AG04449 (cell line): ENCODE measurements at regions not wholly inside any gene's neighbourhood (a gene's known extent, or its start where the extent isn't known, plus 50 kb on each side); places are given as distances from the start of the nearest gene placed in this dataset.
"Not testable (repeated sequence)": the region's sequence is repeated elsewhere in the genome, so short reads cannot be mapped to it uniquely, and the experiment has no call there.

Experiments
- CTCF ChIA-PET: fragments of 350-600 bp; formaldehyde crosslinking; extraction: SDS; loops from one replicate; lab custom pipeline; 2021; ENCODE audit warnings: antibody characterized with exemption; lab: Yijun Ruan, JAX
- POLR2A ChIA-PET: fragments of 400-600, 350-600 bp; formaldehyde crosslinking; extraction: SDS; loops from one replicate; lab custom pipeline; 2020; ENCODE audit warnings: antibody characterized with exemption, inconsistent platforms; lab: Yijun Ruan, JAX
- DNase-seq: peaks from one replicate; pipeline ENCODE4 v3.0.0-alpha.2; 2010; ENCODE audit warnings: low read depth, low spot score
- H3K4me3 ChIP-seq: 2 replicates; pipeline ENCODE4 v1.5.1; 2011; ENCODE audit warnings: low read depth, mild to moderate bottlenecking, control low read depth, low read length
- CTCF ChIP-seq: IDR thresholded peaks from one replicate; pipeline ENCODE4 v1.5.1; 2011; ENCODE audit warnings: mild to moderate bottlenecking, moderate library complexity, low read length, control low read depth, inconsistent platforms; ENCODE audit not compliant: insufficient read depth; ENCODE audit errors: missing control alignments

GRCh38 chr2:223282221-223282620 lies 230.2 kb downstream of the KCNE4 start:
- POLR2A ChIA-PET: interaction anchor here (0.5 kb wide), 1 partner anchor 284 kb away, joined by 3 read pairs; no protein-coding TSS in a partner anchor
- CTCF ChIA-PET: no interaction called here
- DNase-seq: no peak
- H3K4me3 ChIP-seq: no peak overlapping the region
- TF ChIP-seq CTCF: no peak

GRCh38 chr2:223283329-223283728 lies 231.3 kb downstream of the KCNE4 start:
- TF ChIP-seq CTCF: no peak
- ChIA-PET POLR2A (interaction anchor here (0.6 kb wide), 1 partner anchor 69 kb away, joined by 3 read pairs; no protein-coding TSS in a partner anchor), CTCF (interaction anchor here (1.6 to 1.7 kb wide), 2 partner anchors 14 to 311 kb away, joined by 3 to 5 read pairs; no protein-coding TSS in a partner anchor)
- no peak for DNase-seq
- H3K4me3 ChIP-seq: no peak overlapping the region

GRCh38 chr2:223283771-223284170 lies 231.8 kb downstream of the KCNE4 start:
- DNase-seq: no peak
- TF ChIP-seq CTCF: no peak
- H3K4me3 ChIP-seq: no peak overlapping the region
- CTCF ChIA-PET: interaction anchor here (0.6 to 1.7 kb wide), 3 partner anchors 13 to 312 kb away, joined by 3 to 5 read pairs (median 3); no protein-coding TSS in a partner anchor
- POLR2A ChIA-PET: interaction anchor here (0.6 kb wide), 1 partner anchor 69 kb away, joined by 3 read pairs; no protein-coding TSS in a partner anchor

- no peak for DNase-seq
- TF ChIP-seq CTCF: no peak
- CTCF ChIA-PET: interaction anchor here (0.6 to 1.7 kb wide), 2 partner anchors 25 to 314 kb away, joined by 3 to 5 read pairs; no protein-coding TSS in a partner anchor
- H3K4me3 ChIP-seq: no peak overlapping the region
- POLR2A ChIA-PET: no interaction called here
Measured at GRCh38 chr2:223285370-223286265, 233.6 kb downstream of the KCNE4 start.

GRCh38 chr2:223294756-223295155 lies 242.8 kb downstream of the KCNE4 start:
- no peak for TF ChIP-seq CTCF
- CTCF ChIA-PET: no interaction called here
- POLR2A ChIA-PET: no interaction called here
- no peak overlapping the region for H3K4me3 ChIP-seq
- DNase-seq: no peak

- ChIA-PET POLR2A (no interaction called here), CTCF (interaction anchor here (1.4 kb wide), 1 partner anchor 11 kb away, joined by 3 read pairs; no protein-coding TSS in a partner anchor)
- TF ChIP-seq CTCF: no peak
- H3K4me3 ChIP-seq: no peak overlapping the region
- no peak for DNase-seq
Measured at GRCh38 chr2:223297788-223298187, 245.8 kb downstream of the KCNE4 start.

DNA sequence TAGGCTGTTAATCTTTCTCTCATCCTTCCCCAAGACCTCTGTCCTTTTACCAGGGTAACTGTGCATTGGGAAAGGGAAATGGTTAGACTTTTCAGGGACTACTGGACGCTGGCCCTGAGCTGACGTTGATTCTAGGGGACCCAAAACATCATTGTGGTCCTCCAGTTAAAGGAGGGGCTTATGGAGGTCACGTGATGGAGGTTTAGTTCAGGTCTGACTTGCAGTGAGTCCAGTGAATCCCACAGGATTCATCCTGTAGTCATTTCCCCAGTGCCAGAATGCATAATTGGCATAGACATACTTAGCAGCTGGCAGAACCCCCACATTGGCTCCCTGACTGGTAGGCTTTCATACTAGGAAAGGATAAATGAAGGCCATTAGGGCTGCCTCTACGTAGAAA lies 246.3 kb downstream of the KCNE4 start:
- CTCF ChIA-PET: interaction anchor here (1.4 kb wide), 1 partner anchor 10 kb away, joined by 3 read pairs; no protein-coding TSS in a partner anchor
- POLR2A ChIA-PET, H3K4me3 ChIP-seq, DNase-seq: not testable (repeated sequence)
